Epidermal melanocyte (primary cell): ENCODE measurements at regions not wholly inside any gene's neighbourhood (a gene's known extent, or its start where the extent isn't known, plus 50 kb on each side); places are given as distances from the start of the nearest gene placed in this dataset.

Experiments
- DNase-seq: peaks from one replicate; pipeline ENCODE4 v3.0.0; 2011; ENCODE audit warnings: low spot score; ENCODE audit not compliant: insufficient read length

DNA sequence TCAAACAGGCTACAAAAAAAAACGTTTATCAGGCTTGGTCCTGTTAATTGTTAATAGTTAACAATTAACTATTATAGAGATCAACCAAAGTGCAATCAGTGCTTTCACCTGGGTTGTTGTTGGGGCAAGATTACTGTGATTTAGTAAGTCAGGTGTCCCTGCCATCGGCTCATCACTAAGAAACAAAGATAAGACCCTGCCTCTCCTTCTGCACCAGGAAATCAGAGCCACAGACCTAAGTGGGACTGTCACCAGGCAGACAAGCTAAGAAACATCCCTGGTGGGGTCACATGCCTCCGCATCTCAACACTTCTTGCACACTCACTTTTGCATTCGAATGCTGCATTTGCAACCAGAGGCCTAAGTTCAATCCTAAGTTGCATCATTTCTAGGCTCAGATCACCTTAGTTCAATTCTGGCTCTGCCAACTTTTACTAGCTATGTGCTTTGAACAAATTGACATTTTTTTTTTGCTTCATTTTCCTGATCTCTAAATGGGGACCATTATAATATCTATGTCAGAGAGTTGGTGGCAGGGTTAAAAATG lies 298.9 kb upstream of the B3GAT1 start:
- DNase-seq = no peak

DNA sequence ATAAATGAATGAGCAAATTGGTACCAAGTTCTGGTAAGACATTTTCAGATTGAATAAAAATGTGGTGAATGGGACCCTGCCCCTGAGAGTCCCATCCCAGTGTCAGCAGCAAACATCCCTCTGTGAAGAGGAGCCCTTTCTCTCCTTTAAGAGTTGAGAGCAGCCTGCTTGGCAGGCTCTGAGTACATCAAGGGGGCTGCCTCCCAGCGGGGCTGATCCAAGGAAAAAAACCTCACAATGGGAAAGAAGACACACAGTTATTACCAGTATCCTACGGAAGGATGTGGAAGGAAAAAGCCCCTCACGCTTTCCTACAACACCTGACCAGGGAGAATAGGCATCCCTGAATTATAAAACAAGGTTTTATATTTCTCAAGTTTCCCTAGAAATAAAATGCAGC lies 293.8 kb upstream of the B3GAT1 start:
- DNase-seq = no peak

DNA sequence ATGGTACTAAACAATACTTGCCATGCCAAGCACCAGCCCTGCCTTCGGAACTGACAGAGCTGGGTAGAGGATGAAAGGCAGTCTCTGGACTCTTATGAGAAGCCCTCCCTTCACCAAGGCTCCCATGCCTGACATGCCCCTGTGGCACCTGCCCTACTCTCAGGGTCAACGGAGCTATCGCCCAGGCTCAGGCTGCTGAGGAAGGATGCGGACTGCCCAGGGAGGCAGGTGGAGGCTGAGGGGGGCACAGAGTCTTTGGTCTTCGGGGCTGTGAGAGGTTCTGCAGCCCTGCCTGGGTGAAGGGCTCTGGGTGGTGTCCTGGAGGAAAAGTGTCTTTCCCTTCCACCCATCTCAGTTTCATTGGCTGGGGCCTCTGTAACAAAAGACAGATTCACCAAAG lies 290.8 kb upstream of the B3GAT1 start:
- DNase-seq = no peak

DNA sequence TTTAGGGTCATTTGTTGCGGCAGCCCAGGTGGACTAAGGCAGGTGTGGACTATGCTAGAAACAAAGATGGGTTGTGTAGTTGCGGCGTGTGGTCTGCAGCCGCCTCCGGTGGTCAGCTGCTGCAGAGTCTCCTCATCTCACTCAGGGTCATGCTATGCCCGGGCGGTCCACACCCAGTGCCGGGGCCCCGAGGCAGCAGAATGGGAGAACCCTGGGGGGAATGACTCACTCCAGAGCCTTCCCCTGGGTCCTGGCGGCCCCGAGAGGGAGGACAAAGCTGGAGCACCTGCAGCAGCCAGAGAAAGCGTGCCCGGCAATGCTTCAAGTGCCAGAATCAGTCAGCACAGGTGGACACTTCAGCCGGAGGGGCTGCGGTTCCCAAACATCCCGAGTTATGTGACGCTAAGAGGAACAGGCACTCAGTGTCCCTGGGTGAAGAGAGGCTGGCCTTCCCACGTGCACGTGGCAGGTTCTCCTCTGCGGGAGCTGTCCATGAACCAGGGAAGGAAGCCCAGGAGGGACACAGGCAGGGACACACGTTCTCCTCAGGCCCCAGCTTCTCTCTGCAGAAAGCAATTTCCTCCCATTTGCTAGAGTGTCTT lies 289.6 kb upstream of the B3GAT1 start:
- DNase-seq = no peak

DNA sequence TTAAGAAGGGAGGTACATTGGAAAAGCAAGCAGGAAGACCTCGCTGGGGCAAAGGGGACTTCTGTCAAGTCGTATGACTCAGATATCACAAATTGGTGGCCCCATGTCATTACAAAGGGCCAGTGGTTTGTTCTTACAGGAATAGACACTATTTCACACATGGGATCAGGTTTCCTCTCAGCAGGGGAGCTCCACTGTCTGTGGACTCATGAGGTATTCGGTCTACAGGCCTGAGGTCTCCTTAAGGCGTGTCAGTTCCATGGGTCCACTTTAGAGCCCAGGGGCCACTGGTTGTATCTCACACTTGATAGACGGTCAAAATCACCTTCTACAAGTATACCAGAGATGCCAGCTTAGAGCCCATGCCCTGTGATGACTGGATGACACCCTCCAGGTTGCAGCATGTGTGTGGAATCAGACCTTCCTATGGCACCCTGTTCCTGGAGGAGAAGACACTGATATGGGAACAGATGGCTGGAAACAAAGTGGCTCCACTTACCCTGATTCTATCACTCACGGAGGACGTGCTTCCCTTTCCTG lies 288.1 kb upstream of the B3GAT1 start:
- no peak for DNase-seq

DNA sequence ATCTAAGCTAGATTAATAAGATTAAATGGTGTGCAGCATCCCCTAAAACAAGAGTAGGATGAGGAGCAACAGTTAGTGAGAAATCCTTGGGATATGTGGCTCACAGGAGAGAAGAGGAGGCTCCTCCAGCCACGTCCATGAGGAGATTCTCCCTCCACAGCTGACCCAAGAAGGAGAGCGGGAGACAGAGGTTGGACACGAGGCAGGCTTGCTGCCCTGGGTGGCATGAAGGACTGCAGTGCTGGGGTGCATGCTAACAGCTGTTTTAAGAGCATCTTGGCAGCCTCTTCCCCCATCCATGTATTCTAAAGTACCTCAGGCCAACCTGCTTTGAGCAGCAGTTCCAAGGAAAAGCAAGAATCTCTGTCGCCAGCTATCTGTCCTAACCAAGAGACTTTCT lies 284.4 kb upstream of the B3GAT1 start:
- no peak for DNase-seq

DNA sequence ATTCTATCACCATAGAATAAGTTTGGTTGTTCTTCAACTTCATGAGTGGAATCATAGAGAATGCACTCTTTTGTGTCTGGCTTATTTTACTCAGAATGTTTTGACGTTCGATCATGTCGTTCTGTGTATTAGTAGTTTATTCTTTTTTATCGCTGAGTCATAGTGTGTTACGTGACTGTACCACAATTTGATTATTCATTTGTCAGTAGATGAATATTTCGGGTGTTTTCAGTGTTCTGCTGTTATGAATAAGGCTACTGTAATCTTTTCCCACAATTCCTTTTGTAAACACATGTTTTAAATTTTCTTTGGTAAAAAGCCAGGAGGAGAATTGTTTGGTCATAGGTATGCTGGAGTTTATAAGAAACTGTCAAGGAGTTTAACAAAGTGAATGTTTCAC lies 279.9 kb upstream of the B3GAT1 start:
- no peak for DNase-seq

DNA sequence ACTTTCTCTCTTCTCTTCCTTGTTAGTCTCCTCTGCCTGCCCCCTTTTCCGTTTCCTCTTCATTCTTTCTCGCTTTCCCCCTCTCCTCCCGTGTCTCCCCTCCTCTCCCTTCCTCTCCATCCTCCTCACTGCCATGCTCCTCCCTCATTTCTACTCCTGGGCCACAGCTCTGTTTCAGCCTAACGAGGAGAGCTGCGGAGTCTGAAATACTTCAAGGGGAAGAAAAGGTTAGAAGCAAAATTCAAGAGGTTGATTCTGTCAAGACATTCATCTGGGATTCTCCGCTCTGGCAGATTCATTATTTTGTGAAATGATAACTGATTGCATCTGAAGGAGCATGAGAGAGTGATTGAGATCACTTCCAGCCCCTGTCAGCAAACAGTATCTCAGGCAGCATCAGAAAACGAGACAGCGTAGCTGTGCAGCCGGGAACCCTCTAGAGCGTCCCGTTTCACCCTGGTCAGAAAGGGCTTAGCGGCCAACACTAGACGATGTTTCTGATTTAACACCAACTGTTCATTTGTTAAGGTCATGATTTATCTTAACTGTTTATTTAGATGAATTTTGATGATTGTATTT lies 279.3 kb upstream of the B3GAT1 start:
- no peak for DNase-seq

DNA sequence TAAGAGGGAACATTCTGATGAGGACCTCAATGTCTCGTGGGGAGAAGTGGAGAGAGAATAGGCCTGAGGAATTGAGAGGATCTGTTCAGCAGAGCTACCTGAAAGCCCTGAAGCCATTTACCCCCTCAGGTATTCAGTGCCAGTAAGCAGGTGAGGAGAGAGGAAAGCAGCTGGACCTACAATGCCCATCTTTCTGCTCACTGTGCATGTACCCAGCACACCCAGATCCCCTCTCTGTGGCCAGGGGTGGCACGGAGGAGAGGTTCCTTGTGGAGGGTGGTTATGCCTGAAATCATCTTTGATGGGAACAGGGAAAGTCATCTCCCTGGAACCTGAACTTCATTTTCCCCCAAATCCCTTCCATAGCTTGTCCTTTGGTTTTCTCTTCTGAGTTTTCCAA lies 277.8 kb upstream of the B3GAT1 start:
- DNase-seq = no peak

DNA sequence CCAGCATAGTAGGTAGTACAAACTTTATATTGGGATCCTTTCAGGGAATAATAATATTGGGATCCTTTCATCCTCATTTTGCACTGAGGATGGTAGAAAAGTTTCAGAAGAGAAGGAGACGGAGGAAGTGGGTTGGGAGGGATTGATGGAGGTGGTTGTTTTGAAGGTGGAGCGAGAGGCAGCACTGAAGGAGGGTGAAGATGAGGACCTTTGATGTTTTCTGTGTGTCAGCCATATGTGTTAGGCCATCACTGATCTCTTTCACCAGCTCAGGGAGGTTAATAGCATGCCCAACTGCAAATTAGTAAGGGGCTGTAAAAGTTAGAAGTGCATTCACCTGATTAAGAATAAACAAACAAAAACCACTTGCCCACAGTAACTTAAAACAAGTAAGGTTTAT lies 275.5 kb upstream of the B3GAT1 start:
- no peak for DNase-seq

DNA sequence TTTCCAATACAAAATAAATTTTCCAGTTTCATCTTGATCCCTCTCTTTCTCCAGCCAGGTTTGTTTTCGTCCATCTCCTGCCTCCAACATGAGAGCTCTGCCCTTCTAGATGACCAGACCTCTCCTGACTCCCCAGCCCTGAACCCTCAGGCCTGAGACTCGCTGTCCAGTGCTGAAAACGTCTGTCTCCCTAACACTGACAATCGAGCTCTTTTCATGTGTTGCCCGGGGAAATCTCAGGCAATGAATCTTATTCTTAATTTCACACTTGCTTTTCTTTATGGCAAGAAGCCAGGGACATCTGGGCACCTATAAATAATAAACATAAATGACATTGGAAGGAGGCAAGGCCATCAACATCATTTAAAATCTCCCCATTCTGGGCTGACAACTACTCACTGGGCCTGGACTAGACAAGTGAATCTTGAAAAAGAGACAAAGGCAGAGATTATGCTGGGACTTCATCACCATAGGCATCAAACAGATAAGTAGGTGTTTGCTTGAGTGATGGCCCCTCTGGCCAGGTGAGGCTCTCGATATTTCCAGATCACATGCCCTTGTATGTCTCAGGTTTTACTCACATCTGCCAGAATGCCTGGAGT lies 274.5 kb upstream of the B3GAT1 start:
- DNase-seq = no peak

DNA sequence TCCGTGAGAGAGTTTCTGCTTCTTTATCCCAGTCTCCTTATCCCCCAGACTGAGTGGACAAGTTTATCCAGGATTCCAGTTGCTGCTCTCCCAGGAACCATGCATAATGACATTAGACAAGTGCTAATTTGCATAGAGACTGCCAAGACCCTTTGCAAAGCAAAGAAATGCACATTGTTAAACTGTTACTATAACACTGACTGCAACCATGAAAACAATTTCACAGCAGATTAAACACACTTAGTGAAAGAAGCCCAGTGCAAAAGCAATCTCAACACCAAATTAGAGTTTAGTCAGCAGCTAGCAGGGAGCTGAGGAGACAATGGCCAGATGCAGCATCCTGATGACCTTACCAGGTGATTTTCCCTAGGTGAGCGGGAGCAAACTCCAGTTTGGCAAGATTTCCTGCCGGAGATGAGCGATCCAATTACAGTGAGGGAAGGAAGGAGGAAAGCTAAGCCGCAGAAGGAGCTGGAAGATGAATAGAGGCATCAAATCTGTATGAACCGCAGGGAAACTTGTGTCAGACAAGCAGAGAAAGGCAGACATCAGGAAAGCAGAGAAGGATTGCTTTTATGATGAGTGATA lies 273.8 kb upstream of the B3GAT1 start:
- no peak for DNase-seq

DNA sequence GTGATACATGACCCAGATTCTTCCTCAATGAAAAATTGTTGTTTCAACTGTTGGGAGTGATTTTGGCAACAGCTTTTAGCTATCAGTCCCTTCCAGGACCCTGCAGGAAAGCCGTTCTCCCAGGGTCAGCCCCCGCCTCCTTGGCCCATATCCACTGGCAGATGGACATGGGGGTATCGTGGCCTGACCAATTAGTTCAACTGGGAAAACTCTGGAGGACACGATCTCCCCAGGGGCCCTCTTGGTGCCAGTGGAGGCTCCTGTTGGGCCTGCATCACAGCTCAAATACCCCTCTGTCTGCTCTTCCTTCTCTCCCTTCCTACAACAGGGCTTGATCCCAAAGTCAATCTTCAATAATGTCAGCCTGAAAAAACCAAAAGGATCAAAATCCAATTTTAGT lies 272.5 kb upstream of the B3GAT1 start:
- DNase-seq = no peak

DNA sequence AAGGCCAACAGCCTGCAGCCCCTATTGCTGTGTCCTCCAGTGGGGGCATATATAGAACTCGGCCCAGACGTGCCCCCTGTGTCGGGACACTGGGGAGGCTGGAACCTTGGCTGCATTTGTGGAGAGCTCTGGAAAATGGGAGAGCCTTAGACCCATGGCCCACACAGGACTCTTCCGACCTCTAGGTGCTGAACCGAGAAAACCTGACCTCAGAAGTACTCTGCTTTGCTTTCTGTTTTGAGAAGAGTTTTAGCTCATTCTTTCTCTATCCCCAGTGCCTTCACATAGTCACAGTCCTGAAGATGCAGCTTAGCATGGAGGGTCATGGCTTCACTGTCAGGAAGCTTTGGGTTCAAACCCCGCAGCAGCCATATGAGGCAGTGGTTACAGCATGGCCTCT lies 271.8 kb upstream of the B3GAT1 start:
- no peak for DNase-seq

DNA sequence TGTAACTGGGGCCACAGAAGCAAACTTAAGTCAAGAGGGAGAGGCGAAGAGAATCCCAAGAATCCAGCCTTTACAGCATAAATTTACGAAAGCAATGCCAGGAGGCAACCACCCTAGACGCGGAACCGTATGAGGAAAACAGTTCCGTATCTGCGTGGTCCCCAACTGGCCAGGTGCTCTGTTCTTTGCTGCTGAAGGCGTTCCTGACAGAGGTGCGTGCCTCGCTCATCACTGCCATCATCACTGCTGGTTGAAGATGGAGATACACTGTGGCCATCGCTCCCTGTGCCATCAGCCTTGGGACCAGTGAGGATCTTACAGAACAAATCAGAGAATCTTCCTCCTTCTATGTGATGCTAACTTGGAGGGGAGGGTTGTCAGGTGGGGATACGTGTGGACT lies 270.5 kb upstream of the B3GAT1 start:
- DNase-seq = no peak

DNA sequence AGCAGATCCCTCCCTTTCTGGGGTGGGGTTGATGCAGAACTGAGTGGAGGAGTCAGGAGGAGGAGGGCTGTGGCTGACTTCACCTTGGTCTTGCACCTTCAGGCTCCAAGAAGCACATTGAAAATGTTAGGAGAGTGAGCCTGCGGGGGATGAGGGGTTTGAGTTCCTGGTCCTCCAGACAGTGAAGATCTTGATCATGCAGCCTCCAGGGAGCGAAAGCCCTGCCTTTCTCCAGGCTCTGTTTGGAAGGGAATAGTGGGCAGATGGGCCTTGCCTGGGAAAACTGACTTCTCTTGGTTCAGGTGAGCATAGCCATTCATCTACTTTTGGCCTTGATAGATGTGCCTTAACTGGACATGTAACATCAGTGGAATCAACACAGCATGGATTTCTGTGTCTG lies 267.6 kb upstream of the B3GAT1 start:
- DNase-seq = no peak

DNA sequence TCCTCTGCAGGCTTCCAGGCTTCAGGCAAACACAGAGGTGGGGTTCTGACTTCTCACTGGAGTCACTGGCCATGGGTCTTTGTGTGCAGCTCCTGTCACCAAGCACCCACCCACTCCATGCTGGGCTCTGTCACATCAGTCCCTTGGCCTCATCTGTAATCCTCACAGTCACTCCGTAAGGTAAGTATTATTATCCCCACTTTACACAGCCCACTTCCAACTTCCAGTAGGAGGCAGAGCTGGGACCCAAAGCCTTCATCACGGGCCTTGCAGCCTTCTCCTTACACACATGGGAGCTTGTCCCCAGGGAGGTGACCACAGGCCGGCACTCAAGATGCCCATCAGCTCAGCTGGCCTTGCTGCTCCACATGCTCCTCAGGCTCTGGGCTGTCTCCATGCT lies 266.7 kb upstream of the B3GAT1 start:
- DNase-seq = no peak

DNA sequence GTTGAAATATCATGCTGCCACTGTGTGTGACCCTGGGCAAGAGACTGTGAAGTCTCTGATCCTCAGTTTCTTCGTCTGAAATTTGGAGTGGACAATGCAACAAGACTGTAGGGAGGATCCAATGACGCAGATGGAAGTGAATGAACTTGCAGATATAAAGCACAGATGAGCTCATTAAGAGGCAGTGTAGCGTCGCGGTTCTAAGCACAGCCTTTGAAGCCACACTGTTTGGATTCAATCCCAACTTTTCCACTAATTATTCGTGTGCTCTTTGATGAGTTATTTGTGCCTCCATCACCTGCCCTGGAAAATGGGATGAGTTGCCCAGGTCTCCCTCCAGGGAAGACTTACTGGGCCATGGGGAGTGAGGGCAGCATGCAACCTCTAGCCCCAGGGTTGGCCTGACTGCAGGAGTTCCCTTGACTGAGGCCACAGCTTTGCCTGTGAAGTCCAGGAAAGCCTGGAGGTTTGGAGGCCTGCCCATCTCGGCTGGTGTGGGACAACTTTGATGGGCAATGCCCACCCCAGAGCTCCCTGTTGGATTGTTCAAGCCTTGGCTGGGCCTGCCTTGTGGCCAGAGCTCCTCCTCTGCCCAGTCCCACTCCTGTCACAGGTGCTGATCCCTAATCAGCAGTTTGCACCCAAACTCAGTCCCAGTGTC lies 266.0 kb upstream of the B3GAT1 start:
- DNase-seq = no peak

DNA sequence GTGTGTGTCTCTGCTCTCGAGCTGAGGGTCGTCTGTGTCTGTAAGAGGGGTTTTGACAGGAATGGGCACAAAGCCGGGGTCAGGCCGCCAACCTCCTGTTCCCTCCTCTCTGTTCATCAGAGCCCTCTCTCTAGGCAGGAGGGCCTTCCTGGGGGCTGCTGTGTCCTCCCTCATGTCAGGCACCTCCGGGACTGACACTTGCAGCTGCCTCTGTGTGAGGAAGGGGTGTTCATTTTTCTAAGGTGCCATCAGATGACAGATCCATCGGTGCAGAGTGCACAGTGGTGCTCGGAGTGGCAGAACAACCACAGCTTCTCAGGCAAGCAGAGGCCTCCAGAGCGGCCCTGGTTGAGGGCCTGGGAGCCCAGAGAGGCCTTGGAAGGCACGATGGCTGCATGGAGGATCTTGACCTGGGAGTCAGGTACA lies 265.4 kb upstream of the B3GAT1 start:
- DNase-seq = no peak

DNA sequence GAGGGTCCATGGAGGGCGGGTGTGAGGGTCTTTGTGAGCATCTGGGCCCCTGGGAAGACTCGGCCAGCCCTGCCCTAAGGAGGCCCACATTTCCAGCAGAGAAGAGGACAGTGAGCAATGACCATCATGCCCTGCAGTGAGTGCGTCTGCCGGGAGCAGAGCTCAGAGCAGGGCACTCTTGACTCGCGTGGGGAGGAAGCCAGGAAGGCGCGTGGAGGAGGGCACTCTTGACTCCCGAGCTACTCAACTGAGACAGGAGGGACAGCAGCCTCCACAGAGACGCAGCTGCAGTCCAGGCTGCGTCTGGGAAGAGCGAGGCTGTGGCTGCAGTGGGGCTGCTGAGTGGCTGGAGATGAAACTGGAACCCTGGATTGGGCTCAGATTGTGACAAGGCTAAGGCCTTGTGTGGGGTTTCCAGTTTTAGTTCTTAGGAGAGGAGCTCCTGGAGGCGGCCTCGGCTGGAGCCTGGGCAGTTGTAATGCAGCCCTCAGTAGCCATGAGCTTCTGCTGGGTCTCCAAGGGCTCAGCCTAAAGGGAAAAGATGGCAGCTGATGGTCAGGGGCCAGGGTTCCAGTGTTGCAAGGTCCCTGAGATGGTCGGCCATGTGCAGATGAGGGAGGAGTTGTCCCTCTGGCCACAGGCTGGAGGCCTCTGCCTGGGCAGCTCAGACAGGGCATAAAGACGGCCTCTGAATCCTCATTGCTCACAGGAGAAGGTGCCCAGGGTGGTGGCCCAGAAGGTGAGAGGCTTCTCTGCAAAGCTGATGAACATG lies 264.7 kb upstream of the B3GAT1 start:
- no peak for DNase-seq

DNA sequence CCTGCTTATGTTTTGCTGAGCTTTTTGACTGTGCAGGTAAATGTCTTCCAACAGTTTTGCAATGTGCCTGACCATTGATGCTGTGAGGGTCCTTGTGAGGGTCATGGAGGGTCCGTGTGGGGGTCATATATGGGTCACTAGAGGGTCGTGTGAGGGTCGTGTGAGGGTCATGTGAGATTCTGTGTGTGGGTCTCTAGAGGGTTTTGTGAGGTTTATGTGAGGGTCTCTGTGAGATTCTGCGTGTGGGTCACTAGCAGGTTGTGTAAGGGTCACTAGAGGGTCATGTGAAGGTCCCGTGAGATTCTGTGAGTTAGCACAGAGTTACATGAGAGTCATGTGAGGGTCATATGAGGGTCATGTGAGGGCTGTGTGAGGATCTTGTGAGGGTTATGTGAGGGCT lies 263.9 kb upstream of the B3GAT1 start:
- DNase-seq = no peak
